Karpas-422 (cell line): ENCODE measurements at regions not wholly inside any gene's neighbourhood (a gene's known extent, or its start where the extent isn't known, plus 50 kb on each side); places are given as distances from the start of the nearest gene placed in this dataset.

Source experiments
- DNase-seq: peaks from one replicate; pipeline ENCODE4 v3.0.0-alpha.2; 2015
- H2AFZ ChIP-seq: fragments of 200-600 bp; sonication (generic); 2 replicates; pipeline ENCODE4 v1.6.1; 2014; ENCODE audit warnings: antibody characterized with exemption, low read length, mixed read lengths
- H3K27ac ChIP-seq: fragments of 200-600 bp; sonication (generic); 2 replicates; pipeline ENCODE4 v1.5.1; 2014; ENCODE audit warnings: mild to moderate bottlenecking, low read length, moderate library complexity
- H3K27me3 ChIP-seq: fragments of 200-600 bp; sonication (generic); 2 replicates; pipeline ENCODE4 v1.6.1; 2014; ENCODE audit warnings: low read length, mixed read lengths
- H3K36me3 ChIP-seq: fragments of 200-600 bp; sonication (generic); 2 replicates; pipeline ENCODE4 v1.6.1; 2014; ENCODE audit warnings: low read length, mixed read lengths; ENCODE audit not compliant: insufficient read depth
- H3K4me1 ChIP-seq: fragments of 200-600 bp; sonication (generic); 2 replicates; pipeline ENCODE4 v1.6.1; 2014; ENCODE audit warnings: mild to moderate bottlenecking, low read length, mixed read lengths
- H3K4me2 ChIP-seq: fragments of 200-600 bp; sonication (generic); 2 replicates; pipeline ENCODE4 v1.6.1; 2014; ENCODE audit warnings: low read length, low read depth, mild to moderate bottlenecking; ENCODE audit not compliant: poor library complexity, severe bottlenecking
- H3K4me3 ChIP-seq: fragments of 200-600 bp; sonication (generic); 2 replicates; pipeline ENCODE4 v1.5.1; 2014; ENCODE audit warnings: mild to moderate bottlenecking, antibody characterized with exemption, low read length, mixed read lengths
- H3K79me2 ChIP-seq: fragments of 200-600 bp; sonication (generic); 2 replicates; pipeline ENCODE4 v1.6.1; 2014; ENCODE audit warnings: mild to moderate bottlenecking, low read length, mixed read lengths
- H3K9ac ChIP-seq: fragments of 200-600 bp; sonication (generic); 2 replicates; pipeline ENCODE4 v1.6.0; 2014; ENCODE audit warnings: low read length
- H3K9me2 ChIP-seq: fragments of 200-600 bp; sonication (generic), shearing (Covaris generic); replicated peaks from 2 replicates; pipeline ENCODE4 v1.6.0; 2014; ENCODE audit warnings: mild to moderate bottlenecking, low read length, moderate library complexity; ENCODE audit not compliant: insufficient read depth
- H3K9me3 ChIP-seq: fragments of 300-700, 200-600 bp; sonication (generic); 2 replicates; pipeline ENCODE4 v1.6.1; 2014; ENCODE audit warnings: low read length, mixed read lengths
- H4K20me1 ChIP-seq: fragments of 200-600 bp; sonication (generic); 2 replicates; pipeline ENCODE4 v1.6.1; 2014; ENCODE audit warnings: mild to moderate bottlenecking, antibody characterized with exemption, low read length, low read depth; ENCODE audit not compliant: insufficient read depth

DNA sequence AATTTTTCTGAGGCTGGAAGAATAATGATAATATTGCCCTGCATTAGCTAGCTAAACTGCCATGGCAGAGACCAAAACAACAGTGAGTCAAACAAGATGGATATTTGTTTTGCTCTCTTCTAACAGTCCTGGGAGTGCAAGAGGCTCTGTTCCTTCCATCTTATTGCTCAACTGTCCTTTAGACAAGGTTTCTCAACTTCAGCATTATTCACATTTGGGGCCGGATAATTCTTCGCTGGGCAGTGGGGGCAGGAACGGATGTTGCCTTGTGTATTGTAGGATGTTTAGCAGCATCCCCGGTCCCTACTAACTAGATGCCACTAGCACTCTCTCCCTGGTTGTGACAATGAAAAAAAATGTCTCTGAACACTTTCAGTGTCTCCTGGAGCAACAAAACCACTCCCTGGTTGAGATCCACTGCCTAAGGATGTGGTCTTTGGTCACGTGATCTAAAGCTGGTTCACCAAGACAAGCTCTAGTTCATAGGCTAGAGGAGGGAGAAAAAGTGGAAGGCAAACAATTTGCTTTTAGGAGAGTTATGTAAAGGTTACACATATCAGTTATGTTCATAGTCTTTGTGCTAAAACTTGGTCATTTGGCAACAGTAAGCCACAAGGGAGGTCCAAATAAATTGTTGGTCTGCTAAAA, 144.4 kb downstream of the PCTP start:
- no peak for DNase-seq
- H3K9me2 ChIP-seq, result no peaks in the 10 kb centered on the region
- H3K4me1 ChIP-seq, result no peaks in the 10 kb centered on the region
- no peak overlapping the region for H3K4me2 ChIP-seq
- H3K27me3 ChIP-seq, result no peaks in the 10 kb centered on the region
- no peak overlapping the region for H3K27ac ChIP-seq
- H3K79me2 ChIP-seq, result no peaks in the 10 kb centered on the region
- no peaks in the 10 kb centered on the region for H3K9me3 ChIP-seq
- H3K4me3 ChIP-seq, result no peak overlapping the region
- no peak overlapping the region for H2AFZ ChIP-seq
- H3K36me3 ChIP-seq, result no peaks in the 10 kb centered on the region
- no peaks in the 10 kb centered on the region for H4K20me1 ChIP-seq
- H3K9ac ChIP-seq, result no peak overlapping the region

DNA sequence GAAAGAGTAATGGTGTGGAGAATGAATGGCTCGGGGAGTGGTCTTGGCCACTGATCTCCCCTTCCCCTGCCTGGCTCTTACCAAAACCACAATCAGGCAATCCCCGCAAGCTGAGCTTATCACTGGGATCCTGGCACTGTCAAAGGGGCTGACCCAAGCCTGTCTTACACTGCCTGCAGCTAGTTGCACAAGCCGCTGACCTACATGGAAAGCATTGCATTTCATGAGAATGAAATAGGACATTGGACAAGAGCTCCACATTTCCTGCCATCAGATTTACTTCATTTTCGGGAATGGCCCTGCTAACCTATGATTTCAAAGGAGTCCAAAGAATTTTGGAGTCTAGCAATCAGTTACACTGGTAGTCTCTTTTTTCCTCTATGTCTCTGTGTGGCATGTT, 146.4 kb downstream of the PCTP start:
- H3K9me2 ChIP-seq, result no peaks in the 10 kb centered on the region
- no peak overlapping the region for H2AFZ ChIP-seq
- no peaks in the 10 kb centered on the region for H3K79me2 ChIP-seq
- no peak overlapping the region for H3K9ac ChIP-seq
- H3K4me2 ChIP-seq, result no peak overlapping the region
- no peaks in the 10 kb centered on the region for H4K20me1 ChIP-seq
- no peaks in the 10 kb centered on the region for H3K9me3 ChIP-seq
- H3K27ac ChIP-seq, result no peak overlapping the region
- H3K36me3 ChIP-seq, result no peaks in the 10 kb centered on the region
- H3K4me3 ChIP-seq, result no peak overlapping the region
- no peak for DNase-seq
- H3K27me3 ChIP-seq, result no peaks in the 10 kb centered on the region
- no peaks in the 10 kb centered on the region for H3K4me1 ChIP-seq

DNA sequence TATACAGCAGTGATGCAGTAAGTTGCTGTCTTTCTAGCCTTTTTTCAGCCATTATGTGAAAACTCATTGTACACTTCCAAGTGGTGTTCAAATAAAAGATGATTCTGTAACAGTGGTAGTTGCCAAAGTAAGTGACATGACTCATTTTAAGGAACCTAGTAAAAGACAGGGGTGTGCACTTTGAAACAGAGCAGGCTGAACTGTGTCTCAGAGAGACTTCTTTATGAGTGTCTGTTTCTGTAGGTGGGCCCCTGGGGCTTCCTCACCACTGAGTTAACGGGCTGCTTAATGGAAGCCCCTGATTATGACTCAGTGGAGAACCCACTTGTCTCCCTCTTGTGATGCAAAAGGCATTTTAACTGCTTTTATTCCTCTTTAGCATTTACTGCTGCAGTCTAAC, 147.3 kb downstream of the PCTP start:
- Histone ChIP-seq H3K4me2 (no peak overlapping the region), H3K9me3 (no peaks in the 10 kb centered on the region), H3K9ac (no peak overlapping the region), H3K27ac (no peak overlapping the region), H3K27me3 (no peaks in the 10 kb centered on the region), H3K9me2 (no peaks in the 10 kb centered on the region), H3K4me1 (no peaks in the 10 kb centered on the region), H2AFZ (no peak overlapping the region), H4K20me1 (no peaks in the 10 kb centered on the region), H3K36me3 (no peaks in the 10 kb centered on the region), H3K79me2 (no peaks in the 10 kb centered on the region), H3K4me3 (no peak overlapping the region)
- no peak for DNase-seq

DNA sequence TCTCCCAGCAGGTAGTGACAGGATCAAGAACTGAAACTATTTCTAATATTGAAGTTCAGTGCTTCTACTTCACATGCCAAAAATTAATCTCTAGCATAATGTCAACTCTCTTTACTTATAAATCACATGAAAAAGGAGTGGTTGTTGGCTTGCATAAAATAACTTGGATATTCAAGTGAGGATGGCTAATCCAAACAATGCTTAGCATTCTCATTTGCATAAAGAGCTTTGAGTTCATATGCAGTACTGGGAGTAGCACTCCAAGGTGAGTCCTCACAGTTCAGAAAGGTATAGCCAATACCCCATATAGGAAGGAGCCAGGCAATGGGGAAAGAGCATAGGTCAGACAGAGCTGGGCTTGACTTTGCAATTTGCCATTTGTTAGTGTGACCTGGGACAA, 149.3 kb downstream of the PCTP start:
- Histone ChIP-seq H2AFZ (no peak overlapping the region), H3K9me2 (no peaks in the 10 kb centered on the region), H3K27me3 (no peaks in the 10 kb centered on the region), H3K36me3 (no peaks in the 10 kb centered on the region), H3K4me2 (no peak overlapping the region), H3K4me3 (no peak overlapping the region), H3K9ac (no peak overlapping the region), H3K27ac (no peak overlapping the region), H3K4me1 (no peaks in the 10 kb centered on the region), H3K79me2 (no peaks in the 10 kb centered on the region), H3K9me3 (no peaks in the 10 kb centered on the region), H4K20me1 (no peaks in the 10 kb centered on the region)
- DNase-seq, result no peak

DNA sequence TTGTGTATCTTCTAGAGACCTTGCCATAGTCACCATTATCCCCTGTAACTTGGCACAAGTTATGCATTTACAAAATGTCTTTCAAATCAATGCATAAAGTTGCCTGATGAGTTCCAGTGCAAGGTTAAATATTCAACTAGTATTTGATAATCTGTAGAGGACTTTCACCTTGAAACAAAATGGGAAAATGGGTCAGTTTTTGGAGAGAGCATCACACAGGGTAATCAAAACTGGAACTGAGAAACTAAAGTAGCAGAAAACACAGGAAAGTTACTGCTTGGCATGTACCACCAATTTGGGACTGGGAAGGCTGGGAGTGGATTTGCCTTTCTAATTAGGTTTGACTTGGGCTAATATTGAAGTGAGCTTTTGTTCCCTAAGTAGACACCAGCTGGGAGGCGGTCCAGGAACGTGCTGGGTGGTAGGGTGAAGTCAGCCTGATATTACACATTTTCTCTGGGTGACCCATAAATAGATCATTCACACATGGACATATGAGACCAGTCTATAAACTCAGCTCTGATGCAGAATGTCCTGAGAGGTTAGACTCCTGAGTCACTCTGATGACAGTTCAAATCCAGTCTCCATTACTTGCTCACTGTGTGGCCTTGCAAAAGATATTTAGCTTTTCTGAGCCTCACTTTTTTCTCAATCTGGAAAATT, 152.3 kb downstream of the PCTP start:
- no peaks in the 10 kb centered on the region for H3K27me3 ChIP-seq
- no peaks in the 10 kb centered on the region for H3K9me2 ChIP-seq
- H3K27ac ChIP-seq, result no peak overlapping the region
- H4K20me1 ChIP-seq, result no peaks in the 10 kb centered on the region
- H3K9ac ChIP-seq, result no peak overlapping the region
- no peaks in the 10 kb centered on the region for H3K4me1 ChIP-seq
- H3K4me2 ChIP-seq, result no peak overlapping the region
- no peak overlapping the region for H2AFZ ChIP-seq
- H3K79me2 ChIP-seq, result no peaks in the 10 kb centered on the region
- no peak overlapping the region for H3K4me3 ChIP-seq
- no peaks in the 10 kb centered on the region for H3K36me3 ChIP-seq
- DNase-seq, result no peak
- H3K9me3 ChIP-seq, result no peaks in the 10 kb centered on the region

DNA sequence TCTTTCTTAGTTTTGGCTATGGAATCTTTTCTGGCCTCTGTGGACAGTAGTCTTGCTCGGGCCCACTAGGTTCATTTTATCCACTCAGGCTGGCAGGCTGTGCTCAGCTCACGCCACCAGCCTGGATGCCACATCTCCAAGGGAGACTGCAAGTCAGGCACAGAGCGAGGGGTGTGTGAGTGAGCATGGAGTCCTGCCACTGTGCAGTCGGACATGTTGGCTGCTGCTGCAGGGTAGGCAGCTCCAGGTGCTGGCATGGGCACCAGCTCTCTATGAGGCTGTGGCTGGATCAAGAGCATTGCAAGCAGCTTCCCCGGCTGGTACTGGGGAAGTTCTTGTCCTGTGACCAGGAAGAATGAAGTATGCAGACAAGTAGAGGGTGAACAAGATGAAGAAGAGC, 158.9 kb downstream of the PCTP start:
- Histone ChIP-seq H3K4me3 (no peak overlapping the region), H3K27ac (no peak overlapping the region), H2AFZ (no peak overlapping the region), H3K9me3 (no peaks in the 10 kb centered on the region), H4K20me1 (no peaks in the 10 kb centered on the region), H3K4me1 (no peaks in the 10 kb centered on the region), H3K79me2 (no peaks in the 10 kb centered on the region), H3K36me3 (no peaks in the 10 kb centered on the region), H3K4me2 (no peak overlapping the region), H3K9me2 (no peaks in the 10 kb centered on the region), H3K9ac (no peak overlapping the region), H3K27me3 (no peaks in the 10 kb centered on the region)
- DNase-seq, result no peak

DNA sequence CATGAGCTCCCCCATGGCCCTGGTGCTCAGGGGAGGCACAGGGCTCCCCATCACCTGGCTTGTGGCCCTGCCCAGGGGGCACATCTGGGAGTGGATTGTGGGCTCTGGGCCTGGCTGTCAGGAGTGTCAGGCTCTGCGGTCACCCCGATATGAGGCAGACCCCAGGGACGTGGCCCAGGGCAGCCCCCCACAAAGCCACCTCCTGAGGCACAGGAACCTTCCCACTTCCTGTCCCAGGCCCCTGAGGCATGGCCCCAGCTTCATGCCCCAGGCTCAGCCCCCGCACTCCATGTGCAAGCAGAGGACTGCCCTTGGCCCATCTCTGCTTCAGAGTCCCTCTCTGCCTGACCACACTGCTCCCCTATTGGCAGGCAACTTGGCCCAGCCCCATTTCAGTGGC, 160.3 kb downstream of the PCTP start:
- Histone ChIP-seq H3K9me3 (no peaks in the 10 kb centered on the region), H3K79me2 (no peaks in the 10 kb centered on the region), H3K36me3 (no peaks in the 10 kb centered on the region), H3K4me2 (no peak overlapping the region), H3K9ac (no peak overlapping the region), H3K9me2 (no peaks in the 10 kb centered on the region), H3K4me1 (no peaks in the 10 kb centered on the region), H3K4me3 (no peak overlapping the region), H4K20me1 (no peaks in the 10 kb centered on the region), H3K27me3 (no peaks in the 10 kb centered on the region), H3K27ac (no peak overlapping the region), H2AFZ (no peak overlapping the region)
- no peak for DNase-seq

DNA sequence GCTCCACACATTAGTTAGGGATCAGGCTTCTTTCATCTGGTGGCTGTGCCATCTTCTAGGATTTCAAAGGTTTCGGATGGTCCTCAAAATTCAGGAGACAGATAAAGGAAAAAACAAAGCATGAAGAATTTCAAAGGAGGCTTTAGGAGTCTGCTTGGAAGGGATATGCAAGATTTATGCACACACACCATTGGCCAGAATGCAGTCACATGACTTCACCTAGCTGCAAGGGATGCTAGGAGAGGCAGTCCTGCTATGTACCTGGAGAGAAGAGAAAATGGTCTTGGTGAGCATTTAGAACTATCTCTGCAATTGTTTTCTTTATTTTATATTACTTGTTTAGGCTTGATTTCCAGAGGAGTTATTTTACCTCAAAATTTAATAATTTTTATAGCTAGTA, 174.6 kb downstream of the PCTP start:
- Histone ChIP-seq H3K9me2 (no peaks in the 10 kb centered on the region), H3K27me3 (0 out of 2 replicates have a peak, but pooled peaks cover 2% of the 10 kb centered on the region), H3K4me2 (no peak overlapping the region), H3K79me2 (no peaks in the 10 kb centered on the region), H3K9me3 (no peaks in the 10 kb centered on the region), H3K27ac (no peak overlapping the region), H3K4me3 (no peak overlapping the region), H3K4me1 (peaks cover 11% of the 10 kb centered on the region), H3K36me3 (no peaks in the 10 kb centered on the region), H3K9ac (no peak overlapping the region), H4K20me1 (no peaks in the 10 kb centered on the region), H2AFZ (no peak overlapping the region)
- no peak for DNase-seq
